GM12878 (cell line): ENCODE measurements at regions not wholly inside any gene's neighbourhood (a gene's known extent, or its start where the extent isn't known, plus 50 kb on each side); places are given as distances from the start of the nearest gene placed in this dataset.

ENCODE experiments used
- ATAC-seq: fragments of 200-7000 bp; cut with Tn5 transposase; 3 replicates; pipeline ENCODE4 v1.9.1; 2020; ENCODE audit warnings: mild to moderate bottlenecking, moderate library complexity
- BruUV-seq: library from RNA; stranded (reverse); fragments of 400-500 nt; replicated peaks from 2 replicates; lab custom pipeline; 2021; lab: Mats Ljungman, UMichigan
- CTCF ChIA-PET: fragments of 300-600 bp; sonication (Branson Sonifier 250); formaldehyde crosslinking; extraction: SDS; loops from one replicate; lab custom pipeline; 2021; ENCODE audit warnings: inconsistent platforms; lab: Yijun Ruan, JAX
- POLR2A ChIA-PET: fragments of 350-600 bp; formaldehyde crosslinking; extraction: SDS; loops from one replicate; lab custom pipeline; 2021; ENCODE audit warnings: inconsistent platforms; lab: Charles Lee
- RAD21 ChIA-PET: fragments of 300-600 bp; sonication (Branson Sonifier 250); formaldehyde crosslinking; loops from one replicate; lab custom pipeline; 2023; ENCODE audit warnings: antibody characterized with exemption; ENCODE audit not compliant: unreplicated experiment; lab: Charles Lee
- SMC1A ChIA-PET: fragments of 300-600 bp; sonication (Branson Sonifier 250); formaldehyde crosslinking; loops from one replicate; lab custom pipeline; 2023; ENCODE audit not compliant: unreplicated experiment, uncharacterized antibody; lab: Charles Lee
- DNase-seq: peaks from one replicate; pipeline ENCODE4 v3.0.0-alpha.2; 2011; ENCODE audit warnings: low read depth, low spot score
- FAIRE-seq: peaks from 3 replicates; lab custom pipeline; 2011; peaks lifted over from hg19 to GRCh38; lab: Jason Lieb, UNC
- H2AFZ ChIP-seq: 2 replicates; pipeline ENCODE4 v1.6.0; 2011; ENCODE audit warnings: low read depth, low read length, control low read depth; ENCODE audit not compliant: control insufficient read depth
- H3K27ac ChIP-seq: 2 replicates; pipeline ENCODE4 v1.5.1; 2011; ENCODE audit warnings: control low read depth; ENCODE audit not compliant: control insufficient read depth, insufficient read depth
- H3K27me3 ChIP-seq, 2 experiments: replicated peaks in 1 of 2; 2 replicates each; pipeline versions ENCODE4 v1.6.0 to v1.6.1; 2011; ENCODE audit warnings: low read length in 1 of 2; ENCODE audit not compliant: control insufficient read depth in 2 of 2, insufficient read depth in 2 of 2
- H3K36me3 ChIP-seq, 2 experiments: 2 replicates each; pipeline ENCODE4 v1.5.1; 2011; ENCODE audit warnings: low read length in 1 of 2; ENCODE audit not compliant: control insufficient read depth in 2 of 2, insufficient read depth in 2 of 2
- H3K4me1 ChIP-seq: 2 replicates; pipeline ENCODE4 v1.6.1; 2011; ENCODE audit warnings: mild to moderate bottlenecking, low read length, moderate library complexity, mixed read lengths; ENCODE audit not compliant: control insufficient read depth, insufficient read depth
- H3K4me2 ChIP-seq: 2 replicates; pipeline ENCODE4 v1.6.0; 2011; ENCODE audit warnings: control low read depth; ENCODE audit not compliant: control insufficient read depth, insufficient read depth
- H3K4me3 ChIP-seq: fragments of 200-600 bp; sonication (generic); 2 replicates; pipeline ENCODE4 v1.5.1; 2016
- H3K79me2 ChIP-seq: 2 replicates; pipeline ENCODE4 v1.6.0; 2011; ENCODE audit warnings: low read length; ENCODE audit not compliant: control insufficient read depth, insufficient read depth
- H3K9ac ChIP-seq: 2 replicates; pipeline ENCODE4 v1.8.0; 2011; ENCODE audit warnings: low read length, control low read depth, mixed read lengths; ENCODE audit not compliant: control insufficient read depth, insufficient read depth
- H3K9me3 ChIP-seq: replicated peaks from 3 replicates; pipeline ENCODE4 v1.5.1; 2011; ENCODE audit warnings: mild to moderate bottlenecking, low read length; ENCODE audit not compliant: control insufficient read depth, insufficient read depth
- H4K20me1 ChIP-seq: 2 replicates; pipeline ENCODE4 v1.6.0; 2011; ENCODE audit not compliant: control insufficient read depth, insufficient read depth
- ATF2 ChIP-seq: IDR thresholded peaks from 2 replicates; pipeline ENCODE4 v1.6.1; 2012; ENCODE audit warnings: low read length, inconsistent platforms
- CREM ChIP-seq: IDR thresholded peaks from 2 replicates; pipeline ENCODE4 v1.6.1; 2014; ENCODE audit warnings: antibody characterized with exemption, low read depth
- FOXM1 ChIP-seq: IDR thresholded peaks from 2 replicates; pipeline ENCODE4 v1.6.1; 2012; ENCODE audit warnings: low read depth, mild to moderate bottlenecking, inconsistent platforms, low read length, moderate library complexity
- KDM1A ChIP-seq: fragments of 200-600 bp; sonication (generic); IDR thresholded peaks from 2 replicates; pipeline ENCODE4 v1.6.1; 2016; ENCODE audit warnings: borderline replicate concordance
- MEF2A ChIP-seq: IDR thresholded peaks from 2 replicates; pipeline ENCODE4 v1.6.1; 2011; ENCODE audit warnings: low read depth, mild to moderate bottlenecking, low read length, moderate library complexity; ENCODE audit not compliant: insufficient read depth
- MLLT1 ChIP-seq: fragments of 450-650 bp; IDR thresholded peaks from 2 replicates; pipeline ENCODE4 v1.6.1; 2016; ENCODE audit warnings: mild to moderate bottlenecking
- POLR2AphosphoS5 ChIP-seq: IDR thresholded peaks from 2 replicates; pipeline ENCODE4 v1.6.1; 2011; ENCODE audit warnings: mild to moderate bottlenecking, low read length, inconsistent platforms
- SMAD1 ChIP-seq: fragments of 450-650 bp; IDR thresholded peaks from 2 replicates; pipeline ENCODE4 v1.6.1; 2018; ENCODE audit warnings: mild to moderate bottlenecking, low read depth; ENCODE audit not compliant: partially characterized antibody
- TCF3 ChIP-seq: IDR thresholded peaks from 2 replicates; pipeline ENCODE4 v1.6.1; 2012; ENCODE audit warnings: low read depth, mild to moderate bottlenecking, low read length, borderline replicate concordance; ENCODE audit not compliant: insufficient read depth
- USF2 ChIP-seq: IDR thresholded peaks from 2 replicates; pipeline ENCODE4 v1.6.1; 2011; ENCODE audit warnings: low read depth, low read length, improper control_type of control experiment, borderline replicate concordance
- WGBS: methylation state at CpG from one replicate; pipeline ENCODE4 v1.1.6; 2016; ENCODE audit warnings: low lambda C conversion rate; ENCODE audit not compliant: insufficient replicate concordance, insufficient coverage; ENCODE audit errors: missing lambda C conversion rate; 5-methylcytosine and 5-hydroxymethylcytosine counted together
- in situ Hi-C: fragments of 300-500 bp; cut with MboI; formaldehyde crosslinking; loops from 9 replicates; pipeline ENCODE4 v1.14.3; 2018; ENCODE audit warnings: mixed read lengths
- intact Hi-C: fragments of 100-400 bp; cut with micrococcal nuclease; formaldehyde crosslinking; loops from one replicate; pipeline ENCODE4 v1.14.2; 2022; ENCODE audit not compliant: unreplicated experiment
- TF ChIP-seq, protein P1 (sequence below): fragments of 450-650 bp; IDR thresholded peaks from 2 replicates; pipeline ENCODE4 v1.6.1; 2017; ENCODE audit warnings: mild to moderate bottlenecking, moderate library complexity

DNA sequence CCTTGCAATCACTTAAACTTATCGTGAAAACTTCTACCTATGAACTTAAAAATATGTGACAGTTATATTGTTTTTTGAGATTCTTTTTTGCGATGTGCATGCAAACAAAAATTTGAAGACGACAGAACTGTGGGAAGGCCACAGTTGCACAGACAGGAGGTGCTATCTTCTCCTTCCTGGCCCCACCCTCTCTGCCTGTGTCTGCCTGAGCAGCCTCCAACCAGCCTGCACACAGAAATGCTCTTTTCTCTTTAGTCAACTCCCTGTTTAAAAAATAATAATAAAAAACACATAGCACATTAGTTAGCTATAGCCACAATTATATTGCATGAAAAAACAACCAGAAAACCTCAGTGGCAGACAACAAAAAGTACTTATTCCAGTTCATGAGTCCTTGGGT lies 212.2 kb downstream of the ZNF621 start:
- ChIA-PET POLR2A (no interaction called here), SMC1A (no interaction called here), RAD21 (no interaction called here), CTCF (no interaction called here)
- TF ChIP-seq MEF2A (no peak), USF2 (no peak), TCF3 (no peak), ATF2 (no peak), MLLT1 (no peak), KDM1A (no peak), SMAD1 (no peak), POLR2AphosphoS5 (no peak), CREM (no peak), FOXM1 (no peak)
- TF ChIP-seq, protein P1, sequence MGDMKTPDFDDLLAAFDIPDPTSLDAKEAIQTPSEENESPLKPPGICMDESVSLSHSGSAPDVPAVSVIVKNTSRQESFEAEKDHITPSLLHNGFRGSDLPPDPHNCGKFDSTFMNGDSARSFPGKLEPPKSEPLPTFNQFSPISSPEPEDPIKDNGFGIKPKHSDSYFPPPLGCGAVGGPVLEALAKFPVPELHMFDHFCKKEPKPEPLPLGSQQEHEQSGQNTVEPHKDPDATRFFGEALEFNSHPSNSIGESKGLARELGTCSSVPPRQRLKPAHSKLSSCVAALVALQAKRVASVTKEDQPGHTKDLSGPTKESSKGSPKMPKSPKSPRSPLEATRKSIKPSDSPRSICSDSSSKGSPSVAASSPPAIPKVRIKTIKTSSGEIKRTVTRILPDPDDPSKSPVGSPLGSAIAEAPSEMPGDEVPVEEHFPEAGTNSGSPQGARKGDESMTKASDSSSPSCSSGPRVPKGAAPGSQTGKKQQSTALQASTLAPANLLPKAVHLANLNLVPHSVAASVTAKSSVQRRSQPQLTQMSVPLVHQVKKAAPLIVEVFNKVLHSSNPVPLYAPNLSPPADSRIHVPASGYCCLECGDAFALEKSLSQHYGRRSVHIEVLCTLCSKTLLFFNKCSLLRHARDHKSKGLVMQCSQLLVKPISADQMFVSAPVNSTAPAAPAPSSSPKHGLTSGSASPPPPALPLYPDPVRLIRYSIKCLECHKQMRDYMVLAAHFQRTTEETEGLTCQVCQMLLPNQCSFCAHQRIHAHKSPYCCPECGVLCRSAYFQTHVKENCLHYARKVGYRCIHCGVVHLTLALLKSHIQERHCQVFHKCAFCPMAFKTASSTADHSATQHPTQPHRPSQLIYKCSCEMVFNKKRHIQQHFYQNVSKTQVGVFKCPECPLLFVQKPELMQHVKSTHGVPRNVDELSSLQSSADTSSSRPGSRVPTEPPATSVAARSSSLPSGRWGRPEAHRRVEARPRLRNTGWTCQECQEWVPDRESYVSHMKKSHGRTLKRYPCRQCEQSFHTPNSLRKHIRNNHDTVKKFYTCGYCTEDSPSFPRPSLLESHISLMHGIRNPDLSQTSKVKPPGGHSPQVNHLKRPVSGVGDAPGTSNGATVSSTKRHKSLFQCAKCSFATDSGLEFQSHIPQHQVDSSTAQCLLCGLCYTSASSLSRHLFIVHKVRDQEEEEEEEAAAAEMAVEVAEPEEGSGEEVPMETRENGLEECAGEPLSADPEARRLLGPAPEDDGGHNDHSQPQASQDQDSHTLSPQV, result no peak
- intact Hi-C loops, result no loop called here
- Histone ChIP-seq H3K4me2 (no peak overlapping the region), H2AFZ (no peak overlapping the region), H3K9me3 (no peaks in the 10 kb centered on the region), H3K4me1 (no peaks in the 10 kb centered on the region), H3K9ac (no peak overlapping the region), H3K36me3 (no peaks in the 10 kb centered on the region), H3K27me3 (no peaks in the 10 kb centered on the region; a peak in 1 of 4 replicates), H3K27ac (no peak overlapping the region), H4K20me1 (no peaks in the 10 kb centered on the region), H3K4me3 (no peak overlapping the region), H3K79me2 (no peaks in the 10 kb centered on the region)
- in situ Hi-C loops, result no loop called here
- no peak for FAIRE-seq
- WGBS, result 56% methylated on average over 3 of the region's 3 CpGs
- no peak for DNase-seq
- BruUV-seq, result no TSS peak
- no peak for ATAC-seq
